NT2/D1 (cell line): ENCODE measurements at regions not wholly inside any gene's neighbourhood (a gene's known extent, or its start where the extent isn't known, plus 50 kb on each side); places are given as distances from the start of the nearest gene placed in this dataset.

Source experiments
- SUZ12 ChIP-seq: IDR thresholded peaks from 2 replicates; pipeline ENCODE4 v1.6.1; 2011; ENCODE audit not compliant: insufficient read length, insufficient read depth; ENCODE audit errors: extremely low read depth
- YY1 ChIP-seq: IDR thresholded peaks from 2 replicates; pipeline ENCODE4 v1.6.1; 2011; ENCODE audit not compliant: insufficient read length, insufficient read depth
- ZNF274 ChIP-seq: IDR thresholded peaks from 2 replicates; pipeline ENCODE4 v1.6.1; 2011; ENCODE audit warnings: mild to moderate bottlenecking, low read depth, low read length

DNA sequence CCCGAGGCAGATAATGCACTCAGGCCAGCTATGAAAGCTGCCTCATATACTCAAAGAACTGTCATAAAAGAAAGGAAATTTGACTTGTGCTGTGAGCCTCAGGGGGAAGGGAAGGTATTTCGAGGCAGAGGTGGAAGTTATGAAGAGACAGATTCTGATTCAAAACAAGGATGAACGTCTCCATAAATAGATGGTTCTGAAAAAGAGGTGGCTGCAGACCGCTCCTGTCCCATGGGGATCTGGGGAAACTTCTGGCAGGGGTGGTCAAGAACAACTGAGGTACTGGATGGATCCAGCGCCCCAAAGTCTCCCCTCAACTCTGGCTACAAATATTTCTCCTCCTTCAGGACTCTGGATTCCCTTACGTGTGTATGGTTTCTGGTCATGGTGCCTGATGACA, 168.1 kb upstream of the IRS2 start:
- TF ChIP-seq YY1 (no peak), ZNF274 (no peak), SUZ12 (no peak)
